ENCODE measurements at regions not wholly inside any gene's neighbourhood (a gene's known extent, or its start where the extent isn't known, plus 50 kb on each side); places are given as distances from the start of the nearest gene placed in this dataset.

DNA sequence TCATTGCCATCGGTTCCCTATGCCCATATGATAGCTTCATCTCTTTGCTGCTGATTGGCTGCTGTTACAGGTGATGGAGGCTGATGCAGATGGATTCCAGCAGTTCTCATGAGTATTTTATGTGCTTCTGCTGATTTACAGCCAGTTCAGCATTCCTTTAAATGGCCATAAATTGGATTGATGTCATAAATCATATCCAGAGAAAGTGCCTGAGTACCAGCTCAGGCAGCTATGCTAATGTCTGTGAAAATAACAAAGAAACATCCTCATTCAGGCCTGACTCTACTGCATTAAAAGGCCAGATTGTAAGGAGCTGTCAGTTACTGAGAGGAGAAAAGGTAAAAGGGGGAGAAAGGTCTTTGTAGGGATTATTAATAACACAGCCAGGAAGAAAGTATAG lies 756.8 kb downstream of the IGSF11 start:
- DNase-seq (ENCODE audit: low read depth) = no peak

DNA sequence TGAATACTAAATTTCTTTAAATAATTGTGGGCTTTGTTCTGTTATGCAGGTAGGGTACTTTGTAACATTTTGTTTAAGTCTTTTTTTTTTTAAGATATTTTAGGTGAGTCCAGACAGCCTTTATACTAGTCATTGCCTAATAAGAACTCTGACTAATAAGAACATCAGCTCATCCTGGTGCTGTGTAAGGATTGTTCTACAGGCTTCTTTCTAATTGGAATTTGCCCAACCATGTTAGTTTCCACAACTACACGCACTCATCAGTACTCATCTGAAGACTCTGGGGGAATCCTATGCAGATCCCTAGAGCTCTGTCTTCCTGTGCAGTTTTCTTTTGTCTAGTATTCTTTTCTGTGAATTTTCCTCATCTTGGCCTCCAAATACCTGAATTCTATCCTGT lies 741.8 kb downstream of the IGSF11 start:
- DNase-seq (ENCODE audit: low read depth) = no peak

DNA sequence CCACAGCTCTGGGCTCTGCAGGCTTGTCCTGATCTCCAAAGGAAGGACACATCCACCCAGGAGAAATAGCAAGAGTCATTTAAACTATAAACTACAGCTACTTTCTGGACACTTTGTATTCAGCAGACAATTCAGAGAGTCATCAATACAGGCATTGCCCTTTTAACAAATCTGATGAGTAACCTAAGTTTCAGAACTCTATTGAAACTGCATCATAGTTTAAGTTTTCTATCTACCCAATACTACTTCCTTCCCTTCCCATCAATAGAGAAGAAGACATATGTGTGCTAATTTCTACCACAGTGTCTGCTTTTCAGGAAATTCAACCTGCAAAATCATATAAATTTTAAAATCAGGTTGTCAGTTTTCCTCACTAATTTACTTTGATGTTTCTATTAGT lies 736.5 kb downstream of the IGSF11 start:
- no peak for DNase-seq (ENCODE audit: low read depth)

DNA sequence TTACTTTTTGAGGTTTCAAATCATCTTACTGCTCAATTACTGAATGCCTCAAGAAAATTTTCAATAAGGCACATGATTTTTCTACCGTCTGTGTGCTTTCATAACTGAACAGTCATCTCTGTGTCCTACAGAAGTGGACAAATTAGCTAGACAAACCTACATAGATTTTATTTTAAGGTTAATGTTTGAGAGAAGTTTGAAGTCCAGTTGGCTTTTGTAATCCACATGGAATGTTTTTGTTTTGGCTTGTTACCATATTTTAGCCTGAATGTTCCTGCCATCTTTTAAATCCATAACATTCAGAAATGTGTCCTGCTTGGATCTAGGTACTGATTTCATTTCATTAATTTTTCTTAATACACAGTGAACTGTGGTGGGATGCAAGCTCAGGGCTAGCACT lies 730.1 kb downstream of the IGSF11 start:
- DNase-seq (ENCODE audit: low read depth) = no peak

DNA sequence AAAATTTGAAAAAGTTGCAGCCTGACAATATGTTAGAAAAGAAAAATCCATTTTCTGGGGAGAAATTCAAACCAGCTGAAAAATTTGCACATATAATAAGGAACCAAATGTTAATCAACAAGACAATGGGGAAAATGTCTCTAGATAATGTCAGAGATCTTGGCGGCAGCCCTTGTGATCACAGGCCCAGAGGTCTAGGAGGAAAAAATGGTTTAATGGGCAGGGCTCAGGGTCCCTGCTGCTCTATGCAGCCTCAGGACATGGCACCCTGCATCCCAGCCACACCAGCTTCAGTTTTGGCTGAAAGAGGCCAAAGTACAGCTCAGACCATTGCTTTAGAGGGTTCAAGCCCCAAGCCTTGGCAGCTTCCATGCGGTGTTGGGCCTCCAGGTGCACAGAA lies 701.9 kb downstream of the IGSF11 start:
- DNase-seq (ENCODE audit: low read depth) = no peak

- DNase-seq (ENCODE audit: low read depth) = no peak
These were observed 697.0 kb downstream of the IGSF11 start for GRCh38 chr3:118337649-118338048.

- DNase-seq (ENCODE audit: low read depth) = no peak
These were observed 687.1 kb downstream of the IGSF11 start for GRCh38 chr3:118347396-118348168.

DNA sequence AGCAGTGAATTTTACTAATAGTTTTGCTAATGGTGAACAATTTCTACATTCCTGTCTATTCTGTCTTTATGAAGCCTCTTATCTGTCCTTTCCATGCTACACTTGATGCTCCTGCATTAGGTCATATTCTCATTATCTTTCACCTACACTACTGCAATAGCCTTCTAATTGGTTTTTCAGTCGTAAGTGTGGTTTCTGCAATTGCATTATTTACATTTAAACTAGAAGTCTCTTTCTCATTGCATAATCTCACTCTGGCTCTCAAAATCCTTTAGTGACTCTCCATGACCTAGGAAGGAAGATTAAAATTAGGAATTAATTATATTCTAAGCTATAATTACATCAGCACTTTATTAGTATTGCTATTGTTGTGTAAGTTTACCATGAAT lies 686.5 kb downstream of the IGSF11 start:
- no peak for DNase-seq (ENCODE audit: low read depth)

DNA sequence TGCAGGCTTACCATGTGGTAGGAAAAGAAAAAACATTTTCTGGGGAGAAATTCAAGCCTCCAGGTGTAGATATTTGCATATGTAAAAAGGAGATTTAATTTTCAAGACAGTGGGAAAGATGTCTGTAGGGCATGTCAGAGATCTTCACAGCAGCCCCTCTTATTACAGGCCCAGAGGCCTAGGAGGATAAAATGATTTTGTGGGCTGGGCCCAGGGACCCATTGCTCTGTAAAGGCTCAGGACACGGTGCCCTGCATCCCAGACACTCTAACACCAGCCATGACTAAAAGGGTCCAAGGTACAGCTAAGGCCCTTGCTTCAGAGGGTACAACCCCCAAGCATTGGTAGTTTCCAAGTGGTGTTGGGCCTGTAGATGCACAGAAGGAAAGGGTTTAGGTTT lies 680.1 kb downstream of the IGSF11 start:
- DNase-seq (ENCODE audit: low read depth) = no peak

DNA sequence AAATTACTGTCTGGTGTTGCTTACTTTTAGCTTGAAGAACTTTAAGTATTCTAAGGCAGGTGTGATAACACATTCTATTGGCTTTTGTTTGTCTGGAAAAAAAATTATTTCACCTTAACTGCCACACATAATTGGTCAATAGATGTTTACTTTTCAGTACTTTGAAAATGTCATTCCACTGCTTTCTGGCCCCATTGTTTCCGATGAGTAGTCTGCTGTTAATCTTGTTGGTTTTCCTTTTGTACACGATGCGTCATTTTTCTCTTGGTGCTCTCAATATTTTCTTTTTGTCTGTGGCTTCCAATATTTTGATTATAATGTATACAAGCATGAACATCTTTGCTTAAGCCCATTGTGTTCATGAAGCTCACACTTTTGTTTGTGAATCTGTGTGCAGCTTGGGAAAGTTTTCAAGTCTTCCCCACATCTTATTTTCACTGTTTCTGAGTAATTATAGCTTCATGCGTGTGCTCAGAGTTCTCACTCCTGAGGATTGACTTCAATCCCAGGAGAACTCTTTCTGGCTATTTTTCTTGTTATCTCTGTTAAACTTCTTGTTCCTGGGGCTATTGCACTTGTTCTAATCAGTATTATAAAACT lies 664.7 kb downstream of the IGSF11 start:
- DNase-seq (ENCODE audit: low read depth) = no peak

- DNase-seq (ENCODE audit: low read depth) = no peak
These were observed 654.1 kb downstream of the IGSF11 start for GRCh38 chr3:118380576-118380975.

GRCh38 chr3:118396491-118396890 lies 638.2 kb downstream of the IGSF11 start:
- no peak for DNase-seq (ENCODE audit: low read depth)

- DNase-seq (ENCODE audit: low read depth) = no peak
These were observed 634.6 kb downstream of the IGSF11 start for GRCh38 chr3:118400086-118400485.

DNA sequence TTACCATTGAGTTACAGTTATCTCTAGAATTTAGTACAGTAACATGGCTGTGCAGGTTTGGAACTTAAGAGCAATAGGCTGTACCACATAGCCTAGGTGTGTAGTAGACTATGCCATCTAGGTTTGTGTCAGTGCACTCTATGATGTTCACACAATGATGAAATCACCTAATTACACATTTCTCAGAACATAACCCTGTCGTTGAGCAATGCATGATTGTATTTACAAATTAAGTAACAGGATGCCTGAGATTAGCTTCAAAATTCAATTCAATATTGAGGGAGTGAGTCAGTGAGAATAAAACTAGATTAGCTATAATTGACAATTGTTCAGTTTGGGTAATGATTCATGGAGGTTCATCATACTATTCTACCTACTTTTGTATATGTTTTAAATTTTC lies 633.8 kb downstream of the IGSF11 start:
- no peak for DNase-seq (ENCODE audit: low read depth)

- DNase-seq (ENCODE audit: low read depth) = no peak
These were observed 632.8 kb downstream of the IGSF11 start for GRCh38 chr3:118401887-118402286.

- no peak for DNase-seq (ENCODE audit: low read depth)
These were observed 631.7 kb downstream of the IGSF11 start for GRCh38 chr3:118402971-118403370.

GRCh38 chr3:118406562-118406961 lies 628.1 kb downstream of the IGSF11 start:
- no peak for DNase-seq (ENCODE audit: low read depth)

DNA sequence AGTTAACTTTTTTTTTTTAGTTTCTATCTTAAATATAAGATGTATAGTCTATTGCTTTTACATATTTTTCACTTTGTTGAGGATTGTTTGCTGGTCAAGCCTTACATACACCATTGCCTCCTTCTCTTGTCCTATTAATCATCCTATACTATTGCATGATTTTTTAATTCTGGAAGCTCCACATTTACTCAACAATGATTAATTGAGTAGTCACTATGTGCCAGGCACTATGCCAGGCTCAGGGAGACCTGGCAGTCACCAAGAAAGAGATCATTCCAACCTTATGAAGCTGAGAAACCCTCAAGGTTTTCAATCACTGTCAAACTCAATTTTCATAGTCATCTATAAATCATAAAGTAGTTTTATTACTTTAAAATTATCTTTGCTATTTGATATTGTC lies 626.2 kb downstream of the IGSF11 start:
- DNase-seq (ENCODE audit: low read depth) = no peak

DNA sequence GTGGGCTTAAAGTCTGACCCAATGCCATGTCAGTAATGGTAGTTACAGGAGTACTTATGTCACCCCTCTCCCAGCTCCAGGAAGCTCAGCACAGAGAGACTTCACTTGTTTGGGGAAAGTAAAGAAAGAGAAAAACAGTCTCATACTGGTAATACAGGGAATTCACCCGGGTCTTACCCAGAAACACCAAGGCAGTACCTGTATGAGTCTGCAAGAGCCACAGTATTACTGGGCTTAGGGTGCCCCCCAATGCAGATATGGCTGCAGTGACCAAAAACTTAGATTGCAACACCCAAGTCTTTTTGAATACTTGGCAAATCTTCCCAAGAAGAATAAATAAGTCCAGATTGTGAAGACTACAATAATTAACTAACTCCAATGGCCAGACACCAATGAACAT lies 622.1 kb downstream of the IGSF11 start:
- no peak for DNase-seq (ENCODE audit: low read depth)

DNA sequence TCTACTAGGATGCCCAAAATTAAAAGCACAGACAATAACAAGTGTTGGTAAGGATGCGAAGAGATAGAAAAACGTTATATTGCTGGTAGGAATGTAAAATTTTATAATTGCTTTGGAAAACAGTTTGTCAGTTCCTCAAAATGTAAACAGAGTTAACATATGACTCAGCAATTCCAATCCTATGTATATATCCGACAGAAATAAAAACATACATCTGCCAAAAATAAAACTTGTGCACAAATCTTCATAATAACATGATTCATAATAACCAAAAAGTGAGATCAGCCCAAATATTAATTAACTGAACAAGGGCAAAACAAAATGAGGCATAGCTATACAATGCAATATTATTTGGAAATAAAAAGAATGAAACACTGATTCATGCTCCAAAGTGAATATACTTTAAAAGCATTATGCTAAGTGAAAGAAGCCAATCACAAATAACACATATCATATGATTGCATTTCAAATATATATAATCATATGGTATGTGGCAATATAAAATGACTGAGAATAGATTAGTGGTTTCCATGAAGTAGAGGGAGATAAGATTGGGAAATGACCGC lies 609.3 kb downstream of the IGSF11 start:
- DNase-seq (ENCODE audit: low read depth) = no peak

DNA sequence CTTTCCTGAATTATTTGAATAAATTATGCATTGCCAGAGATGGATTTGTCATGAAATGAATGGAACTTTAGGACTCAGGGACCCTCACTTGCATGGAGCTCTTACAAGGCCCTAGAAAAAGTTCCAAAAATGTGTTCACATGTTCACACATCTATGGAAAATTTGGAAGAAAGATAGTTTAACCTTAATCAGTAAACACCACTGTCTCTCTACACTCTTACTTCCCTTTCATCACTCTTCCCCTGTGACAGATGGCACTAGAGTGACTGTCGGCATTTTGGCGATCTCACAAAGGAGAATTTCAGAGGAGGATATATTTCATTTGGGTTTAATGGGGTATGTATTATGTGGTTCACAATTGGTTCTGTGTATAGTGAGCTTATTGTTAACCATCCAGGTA lies 600.8 kb downstream of the IGSF11 start:
- DNase-seq (ENCODE audit: low read depth) = no peak

DNA sequence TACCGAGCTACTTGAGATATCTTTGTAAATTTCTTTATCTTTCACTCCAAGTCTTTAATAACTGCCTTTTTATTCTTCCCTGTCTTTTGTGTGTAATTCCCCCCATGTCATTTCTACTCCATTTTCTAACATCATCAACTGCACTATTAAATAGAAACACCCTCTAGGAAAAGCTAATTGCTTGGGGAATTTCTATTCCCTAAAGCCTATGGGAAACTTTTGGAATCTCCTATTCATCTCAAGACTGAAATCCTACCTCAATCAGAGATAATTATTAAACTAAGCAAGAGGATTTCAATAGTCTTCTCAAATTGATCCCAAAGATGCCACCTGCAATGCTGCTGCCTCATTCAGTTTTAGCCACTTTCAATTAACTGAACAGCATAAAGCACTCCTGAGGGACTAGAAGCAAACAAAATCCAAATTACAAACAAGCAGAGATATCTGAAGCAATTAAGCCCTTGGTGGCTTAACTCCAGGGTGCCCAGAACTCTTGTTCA lies 598.7 kb downstream of the IGSF11 start:
- no peak for DNase-seq (ENCODE audit: low read depth)

- no peak for DNase-seq (ENCODE audit: low read depth)
These were observed 597.9 kb downstream of the IGSF11 start for GRCh38 chr3:118436697-118437262.
